ENCODE measurements at regions not wholly inside any gene's neighbourhood (a gene's known extent, or its start where the extent isn't known, plus 50 kb on each side); places are given as distances from the start of the nearest gene placed in this dataset.

DNA sequence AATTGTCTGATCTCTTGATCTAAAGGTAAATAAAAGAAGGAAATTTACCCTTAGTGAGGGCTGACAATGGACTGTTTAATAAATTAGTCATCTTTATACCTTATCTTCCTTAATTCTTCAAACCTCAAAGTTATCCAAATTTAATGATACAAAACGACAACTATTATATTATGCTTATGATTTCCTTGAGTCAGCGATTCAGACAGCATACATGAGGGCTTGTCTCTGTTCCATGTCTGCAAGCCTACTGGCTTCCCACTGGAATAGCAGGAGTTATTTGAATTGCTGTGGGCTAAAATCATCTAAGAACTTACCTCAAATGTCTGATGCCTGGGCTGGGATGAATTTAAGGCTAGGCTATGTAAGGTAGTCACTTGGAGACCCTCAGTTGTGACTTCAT, 197.2 kb upstream of the MDGA2 start:
- no peak overlapping the region for H3K4me3 ChIP-seq (ENCODE audit: low read depth, low read length)
- DNase-seq (ENCODE audit: low read depth): no peak
- in situ Hi-C loops (cut with HindIII; ENCODE audit: low sequenced_read_pairs): no loop called here
- TF ChIP-seq, protein P1, sequence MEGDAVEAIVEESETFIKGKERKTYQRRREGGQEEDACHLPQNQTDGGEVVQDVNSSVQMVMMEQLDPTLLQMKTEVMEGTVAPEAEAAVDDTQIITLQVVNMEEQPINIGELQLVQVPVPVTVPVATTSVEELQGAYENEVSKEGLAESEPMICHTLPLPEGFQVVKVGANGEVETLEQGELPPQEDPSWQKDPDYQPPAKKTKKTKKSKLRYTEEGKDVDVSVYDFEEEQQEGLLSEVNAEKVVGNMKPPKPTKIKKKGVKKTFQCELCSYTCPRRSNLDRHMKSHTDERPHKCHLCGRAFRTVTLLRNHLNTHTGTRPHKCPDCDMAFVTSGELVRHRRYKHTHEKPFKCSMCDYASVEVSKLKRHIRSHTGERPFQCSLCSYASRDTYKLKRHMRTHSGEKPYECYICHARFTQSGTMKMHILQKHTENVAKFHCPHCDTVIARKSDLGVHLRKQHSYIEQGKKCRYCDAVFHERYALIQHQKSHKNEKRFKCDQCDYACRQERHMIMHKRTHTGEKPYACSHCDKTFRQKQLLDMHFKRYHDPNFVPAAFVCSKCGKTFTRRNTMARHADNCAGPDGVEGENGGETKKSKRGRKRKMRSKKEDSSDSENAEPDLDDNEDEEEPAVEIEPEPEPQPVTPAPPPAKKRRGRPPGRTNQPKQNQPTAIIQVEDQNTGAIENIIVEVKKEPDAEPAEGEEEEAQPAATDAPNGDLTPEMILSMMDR (IDR thresholded peaks at IDR 0.05; ENCODE audit: low read depth, low read length, missing control alignments): no peak

DNA sequence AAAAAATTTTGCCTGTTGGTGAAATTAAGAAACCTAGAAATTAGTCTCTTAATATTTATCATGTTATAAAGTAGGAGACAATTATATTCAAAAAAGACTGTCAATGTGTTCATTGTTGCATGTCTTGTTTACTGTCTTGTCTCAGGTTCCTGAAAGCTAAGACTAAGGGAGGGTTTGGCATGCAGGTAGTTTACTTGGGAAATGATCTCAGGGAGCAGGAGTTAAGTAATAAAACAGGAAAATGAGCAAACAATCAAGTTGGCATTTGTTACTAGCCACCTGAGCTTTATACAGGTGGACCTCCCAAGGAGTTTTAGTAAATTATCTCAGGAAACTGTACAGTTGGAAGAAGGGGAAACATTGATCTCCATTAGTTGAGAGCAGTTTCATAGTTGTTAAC, 188.0 kb upstream of the MDGA2 start:
- no peak for DNase-seq (ENCODE audit: low read depth)
- TF ChIP-seq, protein P1 (IDR thresholded peaks at IDR 0.05; ENCODE audit: low read depth, low read length, missing control alignments): no peak
- in situ Hi-C loops (cut with HindIII; ENCODE audit: low sequenced_read_pairs): no loop called here
- no peak overlapping the region for H3K4me3 ChIP-seq (ENCODE audit: low read depth, low read length)

DNA sequence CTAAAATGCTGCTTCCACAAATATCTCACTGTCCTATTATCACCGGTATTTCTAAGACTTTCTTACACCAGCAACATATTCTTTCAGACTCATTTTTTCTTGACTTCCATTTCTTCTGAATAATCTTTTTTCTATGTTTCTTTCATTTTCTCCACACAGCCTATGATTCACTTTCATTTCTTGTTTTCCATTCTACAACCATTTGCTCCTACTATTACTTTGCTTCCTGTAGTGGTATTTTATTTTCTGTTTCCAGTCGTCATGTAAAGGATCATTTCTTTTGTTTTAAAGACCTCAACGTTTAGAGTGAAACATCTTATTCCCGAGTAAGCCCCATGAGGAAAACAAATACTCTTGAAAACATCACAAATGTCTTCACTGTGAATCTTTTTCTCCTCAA, 182.2 kb upstream of the MDGA2 start:
- in situ Hi-C loops (cut with HindIII; ENCODE audit: low sequenced_read_pairs): no loop called here
- TF ChIP-seq, protein P1 (IDR thresholded peaks at IDR 0.05; ENCODE audit: low read depth, low read length, missing control alignments): no peak
- DNase-seq (ENCODE audit: low read depth): no peak
- no peak overlapping the region for H3K4me3 ChIP-seq (ENCODE audit: low read depth, low read length)

DNA sequence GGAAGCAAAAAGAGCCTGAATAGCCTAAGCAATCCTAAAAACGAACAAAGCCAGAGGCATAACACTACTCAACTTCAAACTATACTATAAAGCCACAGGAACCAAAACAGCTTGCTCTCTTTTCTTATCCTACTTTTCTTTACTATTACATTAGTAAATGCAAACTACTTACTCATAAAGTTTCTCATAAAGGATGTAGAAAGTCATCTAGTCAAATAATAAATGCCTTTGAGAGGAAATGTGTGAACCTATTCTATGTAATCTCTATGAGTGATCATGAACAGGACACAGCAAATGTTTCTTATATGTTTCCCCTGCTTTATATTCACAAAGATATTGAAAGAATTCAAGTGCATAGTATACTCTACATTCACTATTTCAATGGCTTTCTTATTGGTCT, 176.9 kb upstream of the MDGA2 start:
- in situ Hi-C loops (cut with HindIII; ENCODE audit: low sequenced_read_pairs): no loop called here
- no peak overlapping the region for H3K4me3 ChIP-seq (ENCODE audit: low read depth, low read length)
- no peak for DNase-seq (ENCODE audit: low read depth)
- TF ChIP-seq, protein P1 (IDR thresholded peaks at IDR 0.05; ENCODE audit: low read depth, low read length, missing control alignments): no peak

DNA sequence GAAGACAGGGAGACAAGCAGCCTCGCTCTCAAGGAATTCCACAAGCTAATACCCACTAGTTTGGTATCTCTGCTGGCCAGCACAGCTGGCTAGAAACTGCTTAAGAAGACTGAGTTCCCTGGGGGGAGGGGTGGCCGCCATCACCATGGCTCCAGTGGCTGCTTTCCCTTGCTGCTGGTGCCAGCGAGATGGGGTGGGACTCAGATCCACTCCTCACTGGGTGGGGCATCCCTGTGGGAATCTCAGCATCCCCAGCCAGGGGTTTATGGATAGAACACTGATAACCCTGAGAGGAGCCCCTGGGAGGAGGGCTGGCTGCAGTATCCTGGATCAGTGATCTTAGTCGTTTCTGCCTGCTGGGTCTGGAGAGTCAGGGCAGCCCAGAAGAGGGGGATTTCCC, 170.6 kb upstream of the MDGA2 start:
- H3K4me3 ChIP-seq (ENCODE audit: low read depth, low read length): no peak overlapping the region
- TF ChIP-seq, protein P1 (IDR thresholded peaks at IDR 0.05; ENCODE audit: low read depth, low read length, missing control alignments): no peak
- no peak for DNase-seq (ENCODE audit: low read depth)
- in situ Hi-C loops (cut with HindIII; ENCODE audit: low sequenced_read_pairs): no loop called here

DNA sequence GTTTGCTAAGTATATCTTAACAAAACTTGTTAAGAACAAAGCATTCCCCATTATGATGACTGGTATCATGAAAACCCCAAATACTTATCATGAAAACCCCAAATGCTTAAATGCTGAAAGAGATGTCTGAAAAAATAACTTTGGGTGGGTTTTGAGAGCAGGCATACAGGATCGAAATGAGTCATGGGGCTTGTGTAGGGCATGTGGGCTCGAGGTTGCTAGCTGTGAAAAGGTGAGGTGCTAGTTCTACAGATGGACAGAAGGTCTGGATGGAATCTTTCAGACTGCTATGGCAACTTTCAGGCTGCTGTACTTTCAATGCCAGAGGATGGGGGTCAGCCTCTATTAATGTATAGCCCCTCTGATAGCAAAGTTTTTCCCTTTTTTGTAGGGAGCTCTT, 167.8 kb upstream of the MDGA2 start:
- TF ChIP-seq, protein P1 (IDR thresholded peaks at IDR 0.05; ENCODE audit: low read depth, low read length, missing control alignments): no peak
- in situ Hi-C loops (cut with HindIII; ENCODE audit: low sequenced_read_pairs): no loop called here
- no peak overlapping the region for H3K4me3 ChIP-seq (ENCODE audit: low read depth, low read length)
- no peak for DNase-seq (ENCODE audit: low read depth)

DNA sequence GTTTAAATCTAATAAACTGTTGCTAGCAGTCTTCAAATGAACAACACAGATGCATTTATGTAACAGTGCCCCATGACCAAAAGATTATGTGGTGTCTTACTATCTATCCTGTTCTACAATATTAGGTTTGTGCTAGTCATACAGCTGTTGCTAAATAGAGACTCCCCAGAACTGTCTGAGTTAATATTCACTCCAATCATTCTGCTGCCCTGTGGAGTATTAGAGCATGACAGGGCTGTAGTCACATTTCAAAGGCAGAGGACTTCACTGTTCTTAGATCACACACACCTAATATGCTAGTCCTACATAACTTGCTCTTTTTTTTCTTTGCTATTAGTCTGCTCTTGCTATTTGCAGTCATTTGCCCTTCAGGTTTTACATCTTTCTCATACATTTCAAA, 157.6 kb upstream of the MDGA2 start:
- TF ChIP-seq, protein P1 (IDR thresholded peaks at IDR 0.05; ENCODE audit: low read depth, low read length, missing control alignments): no peak
- no peak for DNase-seq (ENCODE audit: low read depth)
- in situ Hi-C loops (cut with HindIII; ENCODE audit: low sequenced_read_pairs): no loop called here
- H3K4me3 ChIP-seq (ENCODE audit: low read depth, low read length): no peak overlapping the region

All from astrocyte of the cerebellum (primary cell).